WTC11 (cell line): ENCODE measurements at regions not wholly inside any gene's neighbourhood (a gene's known extent, or its start where the extent isn't known, plus 50 kb on each side); places are given as distances from the start of the nearest gene placed in this dataset.

Source experiments
- ELF4 ChIP-seq: sonication (generic); formaldehyde crosslinking; IDR thresholded peaks from 2 replicates; pipeline ENCODE4 v1.8.1; 2022; ENCODE audit warnings: low read depth, mild to moderate bottlenecking, moderate library complexity, missing genetic modification reagents
- SP1 ChIP-seq: sonication (generic); formaldehyde crosslinking; conservative IDR thresholded peaks from 2 replicates; pipeline ENCODE4 v1.8.1; 2022; ENCODE audit warnings: missing genetic modification reagents
- TEAD4 ChIP-seq: sonication (generic); formaldehyde crosslinking; IDR thresholded peaks from 2 replicates; pipeline ENCODE4 v1.8.0; 2022; ENCODE audit warnings: mild to moderate bottlenecking, missing genetic modification reagents
- TF ChIP-seq, protein P1 (sequence below): sonication (generic); formaldehyde crosslinking; IDR thresholded peaks from 2 replicates; pipeline ENCODE4 v1.8.1; 2023; ENCODE audit warnings: mild to moderate bottlenecking, missing genetic modification reagents
- TF ChIP-seq, protein P2 (sequence below): fragments of 200-600 bp; IDR thresholded peaks from 2 replicates; pipeline ENCODE4 v1.8.0; 2022; ENCODE audit warnings: antibody characterized with exemption

GRCh38 chrX:39771089-39771488 lies 326.7 kb downstream of the BCOR start:
- TF ChIP-seq, protein P1, sequence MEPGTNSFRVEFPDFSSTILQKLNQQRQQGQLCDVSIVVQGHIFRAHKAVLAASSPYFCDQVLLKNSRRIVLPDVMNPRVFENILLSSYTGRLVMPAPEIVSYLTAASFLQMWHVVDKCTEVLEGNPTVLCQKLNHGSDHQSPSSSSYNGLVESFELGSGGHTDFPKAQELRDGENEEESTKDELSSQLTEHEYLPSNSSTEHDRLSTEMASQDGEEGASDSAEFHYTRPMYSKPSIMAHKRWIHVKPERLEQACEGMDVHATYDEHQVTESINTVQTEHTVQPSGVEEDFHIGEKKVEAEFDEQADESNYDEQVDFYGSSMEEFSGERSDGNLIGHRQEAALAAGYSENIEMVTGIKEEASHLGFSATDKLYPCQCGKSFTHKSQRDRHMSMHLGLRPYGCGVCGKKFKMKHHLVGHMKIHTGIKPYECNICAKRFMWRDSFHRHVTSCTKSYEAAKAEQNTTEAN (CRISPR knock-in tag) = no peak
- TF ChIP-seq SP1 (CRISPR knock-in tag) (no peak), ELF4 (CRISPR knock-in tag) (no peak), TEAD4 (CRISPR knock-in tag) (no peak)
- TF ChIP-seq, protein P2, sequence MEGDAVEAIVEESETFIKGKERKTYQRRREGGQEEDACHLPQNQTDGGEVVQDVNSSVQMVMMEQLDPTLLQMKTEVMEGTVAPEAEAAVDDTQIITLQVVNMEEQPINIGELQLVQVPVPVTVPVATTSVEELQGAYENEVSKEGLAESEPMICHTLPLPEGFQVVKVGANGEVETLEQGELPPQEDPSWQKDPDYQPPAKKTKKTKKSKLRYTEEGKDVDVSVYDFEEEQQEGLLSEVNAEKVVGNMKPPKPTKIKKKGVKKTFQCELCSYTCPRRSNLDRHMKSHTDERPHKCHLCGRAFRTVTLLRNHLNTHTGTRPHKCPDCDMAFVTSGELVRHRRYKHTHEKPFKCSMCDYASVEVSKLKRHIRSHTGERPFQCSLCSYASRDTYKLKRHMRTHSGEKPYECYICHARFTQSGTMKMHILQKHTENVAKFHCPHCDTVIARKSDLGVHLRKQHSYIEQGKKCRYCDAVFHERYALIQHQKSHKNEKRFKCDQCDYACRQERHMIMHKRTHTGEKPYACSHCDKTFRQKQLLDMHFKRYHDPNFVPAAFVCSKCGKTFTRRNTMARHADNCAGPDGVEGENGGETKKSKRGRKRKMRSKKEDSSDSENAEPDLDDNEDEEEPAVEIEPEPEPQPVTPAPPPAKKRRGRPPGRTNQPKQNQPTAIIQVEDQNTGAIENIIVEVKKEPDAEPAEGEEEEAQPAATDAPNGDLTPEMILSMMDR = no peak
